H1 (cell line): ENCODE measurements at regions not wholly inside any gene's neighbourhood (a gene's known extent, or its start where the extent isn't known, plus 50 kb on each side); places are given as distances from the start of the nearest gene placed in this dataset.

Experiments
- ASH2L ChIP-seq: fragments of 200-600, 300-600 bp; sonication (generic); IDR thresholded peaks from one replicate; pipeline ENCODE4 v1.7.1; 2017; ENCODE audit warnings: low read length
- CBX5 ChIP-seq: fragments of 300-800, 300-1000 bp; sonication (generic); IDR thresholded peaks from 2 replicates; pipeline ENCODE4 v1.7.1; 2016; ENCODE audit warnings: antibody characterized with exemption, low read length, low read depth
- TCF12 ChIP-seq: IDR thresholded peaks from 2 replicates; pipeline ENCODE4 v1.6.1; 2011; ENCODE audit warnings: low read depth, mild to moderate bottlenecking, low read length
- TF ChIP-seq, protein P1 (sequence below): IDR thresholded peaks from 2 replicates; pipeline ENCODE4 v1.6.1; 2012; ENCODE audit warnings: inconsistent platforms
- TF ChIP-seq, protein P2 (sequence below): fragments of 300-600 bp; sonication (generic); IDR thresholded peaks from 2 replicates; pipeline ENCODE4 v1.7.1; 2012; ENCODE audit warnings: low read length, moderate library complexity, mild to moderate bottlenecking, inconsistent platforms; ENCODE audit not compliant: insufficient replicate concordance

DNA sequence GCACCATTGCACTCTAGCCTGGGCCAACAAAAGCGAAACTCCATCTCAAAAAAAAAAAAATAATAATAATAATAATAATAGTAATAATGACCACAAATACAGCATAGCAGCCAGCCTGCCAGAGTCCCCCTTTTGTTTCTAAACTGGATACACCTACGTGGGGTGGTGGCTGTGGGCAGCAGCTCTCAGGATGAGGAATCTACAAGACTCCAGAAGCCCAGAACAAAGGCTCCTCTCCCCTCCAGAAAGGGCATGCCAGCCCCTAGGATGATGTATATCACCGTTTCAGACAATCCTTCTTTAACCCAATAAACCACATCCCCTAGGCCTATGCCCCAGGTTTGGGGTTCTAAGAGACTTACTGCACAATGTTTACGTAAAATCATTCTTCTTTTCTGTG lies 155.9 kb downstream of the QRSL1 start (continued):
- TF ChIP-seq, protein P1, sequence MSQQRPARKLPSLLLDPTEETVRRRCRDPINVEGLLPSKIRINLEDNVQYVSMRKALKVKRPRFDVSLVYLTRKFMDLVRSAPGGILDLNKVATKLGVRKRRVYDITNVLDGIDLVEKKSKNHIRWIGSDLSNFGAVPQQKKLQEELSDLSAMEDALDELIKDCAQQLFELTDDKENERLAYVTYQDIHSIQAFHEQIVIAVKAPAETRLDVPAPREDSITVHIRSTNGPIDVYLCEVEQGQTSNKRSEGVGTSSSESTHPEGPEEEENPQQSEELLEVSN: no peak
- TF ChIP-seq CBX5: no peak
- no peak for TF ChIP-seq ASH2L
- TF ChIP-seq, protein P2, sequence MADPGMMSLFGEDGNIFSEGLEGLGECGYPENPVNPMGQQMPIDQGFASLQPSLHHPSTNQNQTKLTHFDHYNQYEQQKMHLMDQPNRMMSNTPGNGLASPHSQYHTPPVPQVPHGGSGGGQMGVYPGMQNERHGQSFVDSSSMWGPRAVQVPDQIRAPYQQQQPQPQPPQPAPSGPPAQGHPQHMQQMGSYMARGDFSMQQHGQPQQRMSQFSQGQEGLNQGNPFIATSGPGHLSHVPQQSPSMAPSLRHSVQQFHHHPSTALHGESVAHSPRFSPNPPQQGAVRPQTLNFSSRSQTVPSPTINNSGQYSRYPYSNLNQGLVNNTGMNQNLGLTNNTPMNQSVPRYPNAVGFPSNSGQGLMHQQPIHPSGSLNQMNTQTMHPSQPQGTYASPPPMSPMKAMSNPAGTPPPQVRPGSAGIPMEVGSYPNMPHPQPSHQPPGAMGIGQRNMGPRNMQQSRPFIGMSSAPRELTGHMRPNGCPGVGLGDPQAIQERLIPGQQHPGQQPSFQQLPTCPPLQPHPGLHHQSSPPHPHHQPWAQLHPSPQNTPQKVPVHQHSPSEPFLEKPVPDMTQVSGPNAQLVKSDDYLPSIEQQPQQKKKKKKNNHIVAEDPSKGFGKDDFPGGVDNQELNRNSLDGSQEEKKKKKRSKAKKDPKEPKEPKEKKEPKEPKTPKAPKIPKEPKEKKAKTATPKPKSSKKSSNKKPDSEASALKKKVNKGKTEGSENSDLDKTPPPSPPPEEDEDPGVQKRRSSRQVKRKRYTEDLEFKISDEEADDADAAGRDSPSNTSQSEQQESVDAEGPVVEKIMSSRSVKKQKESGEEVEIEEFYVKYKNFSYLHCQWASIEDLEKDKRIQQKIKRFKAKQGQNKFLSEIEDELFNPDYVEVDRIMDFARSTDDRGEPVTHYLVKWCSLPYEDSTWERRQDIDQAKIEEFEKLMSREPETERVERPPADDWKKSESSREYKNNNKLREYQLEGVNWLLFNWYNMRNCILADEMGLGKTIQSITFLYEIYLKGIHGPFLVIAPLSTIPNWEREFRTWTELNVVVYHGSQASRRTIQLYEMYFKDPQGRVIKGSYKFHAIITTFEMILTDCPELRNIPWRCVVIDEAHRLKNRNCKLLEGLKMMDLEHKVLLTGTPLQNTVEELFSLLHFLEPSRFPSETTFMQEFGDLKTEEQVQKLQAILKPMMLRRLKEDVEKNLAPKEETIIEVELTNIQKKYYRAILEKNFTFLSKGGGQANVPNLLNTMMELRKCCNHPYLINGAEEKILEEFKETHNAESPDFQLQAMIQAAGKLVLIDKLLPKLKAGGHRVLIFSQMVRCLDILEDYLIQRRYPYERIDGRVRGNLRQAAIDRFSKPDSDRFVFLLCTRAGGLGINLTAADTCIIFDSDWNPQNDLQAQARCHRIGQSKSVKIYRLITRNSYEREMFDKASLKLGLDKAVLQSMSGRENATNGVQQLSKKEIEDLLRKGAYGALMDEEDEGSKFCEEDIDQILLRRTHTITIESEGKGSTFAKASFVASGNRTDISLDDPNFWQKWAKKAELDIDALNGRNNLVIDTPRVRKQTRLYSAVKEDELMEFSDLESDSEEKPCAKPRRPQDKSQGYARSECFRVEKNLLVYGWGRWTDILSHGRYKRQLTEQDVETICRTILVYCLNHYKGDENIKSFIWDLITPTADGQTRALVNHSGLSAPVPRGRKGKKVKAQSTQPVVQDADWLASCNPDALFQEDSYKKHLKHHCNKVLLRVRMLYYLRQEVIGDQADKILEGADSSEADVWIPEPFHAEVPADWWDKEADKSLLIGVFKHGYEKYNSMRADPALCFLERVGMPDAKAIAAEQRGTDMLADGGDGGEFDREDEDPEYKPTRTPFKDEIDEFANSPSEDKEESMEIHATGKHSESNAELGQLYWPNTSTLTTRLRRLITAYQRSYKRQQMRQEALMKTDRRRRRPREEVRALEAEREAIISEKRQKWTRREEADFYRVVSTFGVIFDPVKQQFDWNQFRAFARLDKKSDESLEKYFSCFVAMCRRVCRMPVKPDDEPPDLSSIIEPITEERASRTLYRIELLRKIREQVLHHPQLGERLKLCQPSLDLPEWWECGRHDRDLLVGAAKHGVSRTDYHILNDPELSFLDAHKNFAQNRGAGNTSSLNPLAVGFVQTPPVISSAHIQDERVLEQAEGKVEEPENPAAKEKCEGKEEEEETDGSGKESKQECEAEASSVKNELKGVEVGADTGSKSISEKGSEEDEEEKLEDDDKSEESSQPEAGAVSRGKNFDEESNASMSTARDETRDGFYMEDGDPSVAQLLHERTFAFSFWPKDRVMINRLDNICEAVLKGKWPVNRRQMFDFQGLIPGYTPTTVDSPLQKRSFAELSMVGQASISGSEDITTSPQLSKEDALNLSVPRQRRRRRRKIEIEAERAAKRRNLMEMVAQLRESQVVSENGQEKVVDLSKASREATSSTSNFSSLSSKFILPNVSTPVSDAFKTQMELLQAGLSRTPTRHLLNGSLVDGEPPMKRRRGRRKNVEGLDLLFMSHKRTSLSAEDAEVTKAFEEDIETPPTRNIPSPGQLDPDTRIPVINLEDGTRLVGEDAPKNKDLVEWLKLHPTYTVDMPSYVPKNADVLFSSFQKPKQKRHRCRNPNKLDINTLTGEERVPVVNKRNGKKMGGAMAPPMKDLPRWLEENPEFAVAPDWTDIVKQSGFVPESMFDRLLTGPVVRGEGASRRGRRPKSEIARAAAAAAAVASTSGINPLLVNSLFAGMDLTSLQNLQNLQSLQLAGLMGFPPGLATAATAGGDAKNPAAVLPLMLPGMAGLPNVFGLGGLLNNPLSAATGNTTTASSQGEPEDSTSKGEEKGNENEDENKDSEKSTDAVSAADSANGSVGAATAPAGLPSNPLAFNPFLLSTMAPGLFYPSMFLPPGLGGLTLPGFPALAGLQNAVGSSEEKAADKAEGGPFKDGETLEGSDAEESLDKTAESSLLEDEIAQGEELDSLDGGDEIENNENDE: no peak
- TF ChIP-seq TCF12: no peak
